Endodermal cell (in vitro differentiated cells): ENCODE measurements at regions not wholly inside any gene's neighbourhood (a gene's known extent, or its start where the extent isn't known, plus 50 kb on each side); places are given as distances from the start of the nearest gene placed in this dataset.

Source experiments
- DNase-seq: peaks from one replicate; pipeline ENCODE4 v3.0.0-alpha.2; 2017
- H3K27ac ChIP-seq: 2 replicates; pipeline ENCODE4 v1.5.1; 2013; ENCODE audit warnings: mild to moderate bottlenecking, low read depth, low read length, moderate library complexity
- H3K27me3 ChIP-seq: 2 replicates; pipeline ENCODE4 v1.6.1; 2013; ENCODE audit warnings: mild to moderate bottlenecking, low read length, moderate library complexity; ENCODE audit not compliant: insufficient read depth, control insufficient read depth, poor library complexity, severe bottlenecking
- H3K36me3 ChIP-seq: 2 replicates; pipeline ENCODE4 v1.7.0; 2013; ENCODE audit warnings: mild to moderate bottlenecking, low read length, moderate library complexity; ENCODE audit not compliant: control insufficient read depth, insufficient read depth
- H3K4me1 ChIP-seq: one replicate; pipeline ENCODE4 v1.7.0; 2013; ENCODE audit warnings: low read length; ENCODE audit not compliant: control insufficient read depth, insufficient read depth
- H3K4me3 ChIP-seq: 2 replicates; pipeline ENCODE4 v1.5.1; 2013; ENCODE audit warnings: mild to moderate bottlenecking, low read length, moderate library complexity
- H3K9ac ChIP-seq: 2 replicates; pipeline ENCODE4 v1.6.1; 2013; ENCODE audit warnings: mild to moderate bottlenecking, low read length, moderate library complexity; ENCODE audit not compliant: poor library complexity, severe bottlenecking; ENCODE audit errors: extremely low read depth
- H3K9me3 ChIP-seq: 2 replicates; pipeline ENCODE4 v1.6.1; 2013; ENCODE audit warnings: mild to moderate bottlenecking, low read length, moderate library complexity; ENCODE audit not compliant: control insufficient read depth
- H3K27ac Mint-ChIP-seq: 2 replicates; pipeline ENCODE4 v1.8.0; 2020; ENCODE audit warnings: mixed read lengths
- H3K27me3 Mint-ChIP-seq: 2 replicates; pipeline ENCODE4 v1.8.0; 2021; ENCODE audit warnings: mild to moderate bottlenecking, mixed read lengths; ENCODE audit not compliant: insufficient read depth
- H3K36me3 Mint-ChIP-seq: 2 replicates; pipeline ENCODE4 v1.8.0; 2020; ENCODE audit warnings: low read depth, mixed read lengths
- H3K4me1 Mint-ChIP-seq: 2 replicates; pipeline ENCODE4 v1.8.0; 2020; ENCODE audit warnings: mixed read lengths
- H3K4me3 Mint-ChIP-seq: 2 replicates; pipeline ENCODE4 v1.8.0; 2020; ENCODE audit warnings: mild to moderate bottlenecking, moderate library complexity, mixed read lengths
- H3K9me3 Mint-ChIP-seq: 2 replicates; pipeline ENCODE4 v1.8.0; 2020; ENCODE audit warnings: mild to moderate bottlenecking, mixed read lengths
- WGBS, 2 experiments: methylation state at CpG; one replicate each; pipeline versions ENCODE4 v1.1.5 to v1.1.7; 2013; ENCODE audit warnings: missing lambda C conversion rate in 2 of 2, mixed read lengths in 1 of 2; ENCODE audit not compliant: insufficient coverage in 1 of 2, insufficient read length in 1 of 2; 5-methylcytosine and 5-hydroxymethylcytosine counted together
- TF ChIP-seq, protein P1 (sequence below): fragments of 200-600 bp; sonication (generic); conservative IDR thresholded peaks from 2 replicates; pipeline ENCODE4 v1.5.0; 2021; ENCODE audit warnings: antibody characterized with exemption, mild to moderate bottlenecking

DNA sequence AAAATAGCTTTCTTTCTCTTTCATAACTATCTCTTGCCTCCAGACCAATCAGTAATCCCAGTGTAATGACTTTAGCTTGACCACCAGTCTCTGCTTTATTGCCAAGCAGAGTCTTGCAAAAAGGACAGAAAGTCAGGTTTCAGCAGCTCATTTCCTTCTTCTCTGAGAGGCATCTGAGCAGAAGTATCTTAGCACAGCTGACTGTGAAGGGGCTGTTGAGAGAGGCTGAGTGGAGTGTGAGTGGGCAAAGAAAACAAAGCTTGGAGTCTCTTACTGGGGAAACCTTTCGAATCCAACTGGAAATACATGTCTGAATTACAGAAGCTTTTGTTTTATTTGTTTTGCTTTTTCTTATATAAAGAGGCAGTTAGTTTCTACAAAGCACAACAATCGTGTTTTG lies 170.3 kb upstream of the IGFBP7 start:
- no peak for DNase-seq
- H3K36me3 Mint-ChIP-seq: no peaks in the 10 kb centered on the region
- Histone ChIP-seq H3K27ac (no peak overlapping the region), H3K36me3 (no peaks in the 10 kb centered on the region), H3K27me3 (no peaks in the 10 kb centered on the region), H3K4me3 (no peak overlapping the region), H3K4me1 (no peaks in the 10 kb centered on the region), H3K9ac (no peak overlapping the region), H3K9me3 (no peaks in the 10 kb centered on the region)
- no peaks in the 10 kb centered on the region for H3K4me1 Mint-ChIP-seq
- WGBS, 2 experiments: 57 to 73% methylated on average over 1 to 2 of the region's 2 CpGs
- TF ChIP-seq, protein P1, sequence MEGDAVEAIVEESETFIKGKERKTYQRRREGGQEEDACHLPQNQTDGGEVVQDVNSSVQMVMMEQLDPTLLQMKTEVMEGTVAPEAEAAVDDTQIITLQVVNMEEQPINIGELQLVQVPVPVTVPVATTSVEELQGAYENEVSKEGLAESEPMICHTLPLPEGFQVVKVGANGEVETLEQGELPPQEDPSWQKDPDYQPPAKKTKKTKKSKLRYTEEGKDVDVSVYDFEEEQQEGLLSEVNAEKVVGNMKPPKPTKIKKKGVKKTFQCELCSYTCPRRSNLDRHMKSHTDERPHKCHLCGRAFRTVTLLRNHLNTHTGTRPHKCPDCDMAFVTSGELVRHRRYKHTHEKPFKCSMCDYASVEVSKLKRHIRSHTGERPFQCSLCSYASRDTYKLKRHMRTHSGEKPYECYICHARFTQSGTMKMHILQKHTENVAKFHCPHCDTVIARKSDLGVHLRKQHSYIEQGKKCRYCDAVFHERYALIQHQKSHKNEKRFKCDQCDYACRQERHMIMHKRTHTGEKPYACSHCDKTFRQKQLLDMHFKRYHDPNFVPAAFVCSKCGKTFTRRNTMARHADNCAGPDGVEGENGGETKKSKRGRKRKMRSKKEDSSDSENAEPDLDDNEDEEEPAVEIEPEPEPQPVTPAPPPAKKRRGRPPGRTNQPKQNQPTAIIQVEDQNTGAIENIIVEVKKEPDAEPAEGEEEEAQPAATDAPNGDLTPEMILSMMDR: no peak
- H3K27ac Mint-ChIP-seq: no peak overlapping the region
- peaks cover 3% of the 10 kb centered on the region for H3K27me3 Mint-ChIP-seq
- H3K9me3 Mint-ChIP-seq: no peaks in the 10 kb centered on the region
- H3K4me3 Mint-ChIP-seq: no peak overlapping the region

GRCh38 chr4:57278780-57279179 lies 168.6 kb upstream of the IGFBP7 start:
- TF ChIP-seq, protein P1: no peak
- Histone ChIP-seq H3K4me1 (no peaks in the 10 kb centered on the region), H3K27ac (no peak overlapping the region), H3K9ac (no peak overlapping the region), H3K4me3 (no peak overlapping the region), H3K9me3 (no peaks in the 10 kb centered on the region), H3K36me3 (no peaks in the 10 kb centered on the region), H3K27me3 (no peaks in the 10 kb centered on the region)
- H3K9me3 Mint-ChIP-seq: no peaks in the 10 kb centered on the region
- H3K27me3 Mint-ChIP-seq: peaks cover 3% of the 10 kb centered on the region
- no peaks in the 10 kb centered on the region for H3K4me1 Mint-ChIP-seq
- no peak overlapping the region for H3K27ac Mint-ChIP-seq
- H3K4me3 Mint-ChIP-seq: no peak overlapping the region
- 93 to 95% methylated on average over 5 to 6 of the region's 6 CpGs for WGBS, 2 experiments
- no peaks in the 10 kb centered on the region for H3K36me3 Mint-ChIP-seq
- no peak for DNase-seq

DNA sequence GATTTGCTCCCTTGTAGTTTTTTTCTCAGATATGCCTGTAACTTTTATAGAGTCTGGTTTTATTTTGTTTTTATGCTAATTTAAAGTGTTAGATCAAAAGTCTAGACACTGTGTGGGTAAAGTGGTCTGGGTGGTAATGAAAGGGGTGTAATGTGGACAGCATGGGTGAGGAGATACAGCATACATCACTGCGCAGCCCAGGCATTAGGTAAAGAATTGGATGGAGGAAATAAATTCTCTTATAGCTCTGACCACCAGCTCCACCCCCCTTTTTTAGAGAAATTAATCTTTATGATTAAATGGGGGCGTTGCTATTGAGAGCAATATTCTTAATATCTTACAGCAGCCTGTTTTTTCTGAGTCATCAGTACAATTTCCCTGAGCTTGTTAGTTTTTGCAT lies 163.9 kb upstream of the IGFBP7 start:
- H3K4me3 ChIP-seq: no peak overlapping the region
- Mint-ChIP-seq H3K27me3 (peaks cover 6% of the 10 kb centered on the region), H3K27ac (no peak overlapping the region), H3K4me3 (no peak overlapping the region), H3K9me3 (no peaks in the 10 kb centered on the region), H3K36me3 (no peaks in the 10 kb centered on the region), H3K4me1 (no peaks in the 10 kb centered on the region)
- no peak overlapping the region for H3K27ac ChIP-seq
- TF ChIP-seq, protein P1: no peak
- H3K9ac ChIP-seq: no peak overlapping the region
- DNase-seq: no peak
- H3K27me3 ChIP-seq: no peaks in the 10 kb centered on the region
- no peaks in the 10 kb centered on the region for H3K36me3 ChIP-seq
- no peaks in the 10 kb centered on the region for H3K9me3 ChIP-seq
- no peaks in the 10 kb centered on the region for H3K4me1 ChIP-seq
- WGBS, 2 experiments: 89% methylated on average over 2 of the region's 2 CpGs; no CpG with 5 or more reads in 1 of the 2 experiments
